ENCODE measurements at regions not wholly inside any gene's neighbourhood (a gene's known extent, or its start where the extent isn't known, plus 50 kb on each side); places are given as distances from the start of the nearest gene placed in this dataset.

- H2BK120ac ChIP-seq (replicated peaks; ENCODE audit: low read depth, low read length) = no peak overlapping the region
- no peak overlapping the region for H2BK5ac ChIP-seq (ENCODE audit: low read depth, low read length)
- no peaks in the 10 kb centered on the region for H3K4me1 ChIP-seq (replicated peaks in 1 of 4; ENCODE audit: control insufficient read depth in 3 of 4, insufficient read depth in 4 of 4, low read length in 3 of 4)
- no peaks in the 10 kb centered on the region for H3K36me3 ChIP-seq (ENCODE audit: control insufficient read depth in 2 of 4, insufficient read depth in 4 of 4, low read length in 3 of 4)
- H4K91ac ChIP-seq (replicated peaks; ENCODE audit: insufficient read length, low read length) = no peak overlapping the region
- H4K8ac ChIP-seq (ENCODE audit: extremely low read depth, insufficient read depth, low read length) = no peak overlapping the region
- H2BK15ac ChIP-seq (ENCODE audit: low read length) = no peak overlapping the region
- H3K23ac ChIP-seq (ENCODE audit: insufficient read length) = no peak overlapping the region
- H3K56ac ChIP-seq (replicated peaks; ENCODE audit: insufficient read length, low read depth, low read length) = no peak overlapping the region
- H4K5ac ChIP-seq (ENCODE audit: insufficient read length, low read depth, low read length) = no peak overlapping the region
- H3K23me2 ChIP-seq (ENCODE audit: low read depth, low read length) = no peaks in the 10 kb centered on the region
- no peak overlapping the region for H2AFZ ChIP-seq (ENCODE audit: low read length)
- H2AK5ac ChIP-seq (ENCODE audit: low read depth, low read length) = no peak overlapping the region
- H3K4me2 ChIP-seq (ENCODE audit: insufficient read depth in 1 of 2, low read depth in 2 of 2, low read length in 2 of 2) = no peak overlapping the region
- H3K27ac ChIP-seq (ENCODE audit: low read depth, low read length) = no peak overlapping the region
- H2BK12ac ChIP-seq (ENCODE audit: low read depth, low read length) = no peak overlapping the region
- CTCF ChIA-PET (ENCODE audit: partially characterized antibody) = interaction anchor here (1.1 kb wide), 1 partner anchor 287 kb away, joined by 3 read pairs; no protein-coding TSS in a partner anchor
- no peaks in the 10 kb centered on the region for H3K79me2 ChIP-seq (ENCODE audit: control insufficient read depth in 1 of 2, insufficient read depth in 2 of 2, low read length in 2 of 2)
- no peak overlapping the region for H3K18ac ChIP-seq (ENCODE audit: extremely low read depth, low read length)
- DNase-seq (ENCODE audit: low read depth in 1 of 2, low spot score in 2 of 2) (no peak), FAIRE-seq (no peak)
- H2BK20ac ChIP-seq (ENCODE audit: low read length) = no peak overlapping the region
- POLR2A ChIA-PET (ENCODE audit: partially characterized antibody) = no interaction called here
- no peaks in the 10 kb centered on the region for H4K20me1 ChIP-seq (replicated peaks in 1 of 2; ENCODE audit: control insufficient read depth in 1 of 2, insufficient read depth in 2 of 2, low read length in 2 of 2)
- no peaks in the 10 kb centered on the region for H3K27me3 ChIP-seq (replicated peaks in 1 of 4; ENCODE audit: control insufficient read depth in 3 of 4, extremely low read depth in 1 of 4, insufficient read depth in 3 of 4, low read length in 3 of 4)
- H3K14ac ChIP-seq (ENCODE audit: insufficient read length) = no peak overlapping the region
- H3K4ac ChIP-seq (replicated peaks; ENCODE audit: insufficient read length, low read depth, low read length) = no peak overlapping the region
- H3K9ac ChIP-seq (replicated peaks in 1 of 4; ENCODE audit: extremely low read depth in 1 of 4, low read depth in 3 of 4, low read length in 3 of 4) = no peak overlapping the region
- WGBS, 2 experiments (ENCODE audit: extremely low coverage in 1 of 2, insufficient coverage in 1 of 2, insufficient read length in 1 of 2, insufficient replicate concordance in 2 of 2, low coverage in 1 of 2, low lambda C conversion rate in 2 of 2, missing lambda C conversion rate in 1 of 2) = 87% methylated on average over 3 of the region's 3 CpGs; no CpG with 5 or more reads in 1 of the 2 experiments
- H3K9me3 ChIP-seq (ENCODE audit: insufficient read depth in 2 of 2, low read depth in 1 of 2, low read length in 1 of 2) = no peaks in the 10 kb centered on the region
- H3K79me1 ChIP-seq (ENCODE audit: low read depth, low read length) = no peaks in the 10 kb centered on the region
- H3K4me3 ChIP-seq (ENCODE audit: extremely low read depth in 1 of 4, insufficient read depth in 2 of 4, low read depth in 3 of 4, low read length in 4 of 4) = no peak overlapping the region
- TF ChIP-seq SP4 (IDR thresholded peaks at IDR 0.05; ENCODE audit: low read length) = no peak
- TF ChIP-seq SRF (IDR thresholded peaks at IDR 0.05; ENCODE audit: low read depth, low read length) = no peak
- TF ChIP-seq RXRA (IDR thresholded peaks at IDR 0.05; ENCODE audit: insufficient read depth, low read depth, low read length) = no peak
- TF ChIP-seq ASH2L (IDR thresholded peaks at IDR 0.05; ENCODE audit: low read length) = no peak
- TF ChIP-seq SIN3A (conservative IDR thresholded peaks at IDR 0.05 in 1 of 2, IDR thresholded peaks at IDR 0.05 in 1 of 2; ENCODE audit: low read depth in 1 of 2, low read length in 2 of 2) = no peak
- no peak for TF ChIP-seq YY1 (IDR thresholded peaks at IDR 0.05; ENCODE audit: low read depth, low read length)
- TF ChIP-seq TAF7 (optimal IDR thresholded peaks at IDR 0.05; ENCODE audit: borderline replicate concordance, low read depth, low read length) = no peak
- no peak for TF ChIP-seq CBX8 (IDR thresholded peaks at IDR 0.05; ENCODE audit: borderline replicate concordance, low read depth, low read length)
Measured at GRCh38 chr4:111921714-111922113, 223.5 kb upstream of the FAM241A start.
